Muscle layer of duodenum (tissue), 2 donors: ENCODE measurements at regions not wholly inside any gene's neighbourhood (a gene's known extent, or its start where the extent isn't known, plus 50 kb on each side); places are given as distances from the start of the nearest gene placed in this dataset.

Experiments used
- H3K27ac ChIP-seq: one replicate; pipeline ENCODE4 v1.7.0; 2013; ENCODE audit warnings: mild to moderate bottlenecking, low read length
- H3K27me3 ChIP-seq: one replicate; pipeline ENCODE4 v1.7.0; 2013; ENCODE audit warnings: low read depth, mild to moderate bottlenecking, control low read depth, low read length
- H3K36me3 ChIP-seq, 2 donors: one replicate each; pipeline ENCODE4 v1.7.0; 2013; ENCODE audit warnings: low read length in 2 of 2, control low read depth in 1 of 2, mild to moderate bottlenecking in 1 of 2; ENCODE audit not compliant: insufficient read depth in 2 of 2, control insufficient read depth in 1 of 2
- H3K4me1 ChIP-seq, 2 donors: one replicate each; pipeline ENCODE4 v1.7.0; 2013; ENCODE audit warnings: low read length in 2 of 2, mild to moderate bottlenecking in 2 of 2, control low read depth in 1 of 2, moderate library complexity in 1 of 2; ENCODE audit not compliant: insufficient read depth in 2 of 2, control insufficient read depth in 1 of 2
- H3K4me3 ChIP-seq, 2 donors: one replicate each; pipeline ENCODE4 v1.7.0; 2013; ENCODE audit warnings: low read length in 2 of 2, low read depth in 1 of 2, mild to moderate bottlenecking in 1 of 2
- H3K9me3 ChIP-seq, 2 donors: one replicate each; pipeline ENCODE4 v1.7.0; 2013; ENCODE audit warnings: low read length in 2 of 2, control low read depth in 1 of 2, mild to moderate bottlenecking in 1 of 2; ENCODE audit not compliant: control insufficient read depth in 1 of 2
- donor health status: healthy.

GRCh38 chr3:21297304-21297703 lies 453.7 kb downstream of the ZNF385D start:
- Histone ChIP-seq H3K27ac (no peak overlapping the region), H3K9me3 (peaks cover 0 to 16% of the 10 kb centered on the region in 2 donors), H3K4me1 (no peaks in the 10 kb centered on the region), H3K36me3 (no peaks in the 10 kb centered on the region), H3K4me3 (no peak overlapping the region), H3K27me3 (no peaks in the 10 kb centered on the region)

DNA sequence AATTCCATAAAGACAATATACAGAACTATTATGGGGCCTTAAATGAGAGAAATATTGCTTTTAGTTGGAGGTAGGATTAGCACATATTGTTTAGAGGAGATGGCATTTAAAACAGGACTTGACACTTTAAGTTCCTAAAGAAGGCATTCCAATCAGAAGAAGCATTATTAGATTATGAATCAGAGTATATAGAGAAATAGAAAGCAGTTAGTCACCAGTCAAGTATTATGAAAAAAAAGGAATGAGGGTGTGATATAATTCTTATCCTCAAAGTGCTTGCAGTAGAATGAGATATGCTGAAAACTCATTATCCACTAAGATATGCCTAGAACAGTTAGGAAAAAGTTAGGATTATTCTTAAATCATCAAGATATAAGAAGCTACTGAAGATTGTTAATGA lies 456.2 kb downstream of the ZNF385D start:
- Histone ChIP-seq H3K9me3 (peaks cover 0 to 8% of the 10 kb centered on the region in 2 donors), H3K4me3 (no peak overlapping the region), H3K4me1 (no peaks in the 10 kb centered on the region), H3K36me3 (no peaks in the 10 kb centered on the region), H3K27me3 (no peaks in the 10 kb centered on the region), H3K27ac (no peak overlapping the region)

DNA sequence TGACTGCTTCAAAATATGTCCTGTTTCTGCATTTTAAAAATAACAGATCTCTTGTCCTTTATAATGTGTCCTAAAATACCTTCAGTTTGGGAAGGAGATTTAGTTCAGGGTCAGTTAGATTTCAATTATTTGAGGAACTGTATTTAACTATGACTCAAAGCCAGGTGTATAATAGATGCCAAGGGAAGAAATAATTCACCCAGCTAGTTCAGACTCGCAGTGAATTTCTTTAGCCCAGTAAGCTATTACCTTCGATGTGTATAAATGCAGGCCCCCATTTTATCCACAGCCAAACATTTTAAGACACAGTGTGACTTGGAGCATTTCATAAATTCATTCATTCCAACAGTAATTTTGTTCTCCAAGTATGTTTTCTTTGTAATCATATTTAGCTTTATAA lies 458.0 kb downstream of the ZNF385D start:
- Histone ChIP-seq H3K4me1 (no peaks in the 10 kb centered on the region), H3K9me3 (peaks cover 0 to 2% of the 10 kb centered on the region in 2 donors), H3K27me3 (no peaks in the 10 kb centered on the region), H3K27ac (no peak overlapping the region), H3K36me3 (no peaks in the 10 kb centered on the region), H3K4me3 (no peak overlapping the region)

GRCh38 chr3:21290557-21290956 lies 460.5 kb downstream of the ZNF385D start:
- Histone ChIP-seq H3K9me3 (no peaks in the 10 kb centered on the region), H3K36me3 (no peaks in the 10 kb centered on the region), H3K4me3 (no peak overlapping the region), H3K4me1 (no peaks in the 10 kb centered on the region), H3K27ac (no peak overlapping the region), H3K27me3 (no peaks in the 10 kb centered on the region)

GRCh38 chr3:21274079-21274571 lies 476.9 kb downstream of the ZNF385D start:
- Histone ChIP-seq H3K9me3 (no peaks in the 10 kb centered on the region), H3K4me1 (no peaks in the 10 kb centered on the region), H3K27me3 (no peaks in the 10 kb centered on the region), H3K27ac (no peak overlapping the region), H3K36me3 (no peaks in the 10 kb centered on the region), H3K4me3 (no peak overlapping the region)

DNA sequence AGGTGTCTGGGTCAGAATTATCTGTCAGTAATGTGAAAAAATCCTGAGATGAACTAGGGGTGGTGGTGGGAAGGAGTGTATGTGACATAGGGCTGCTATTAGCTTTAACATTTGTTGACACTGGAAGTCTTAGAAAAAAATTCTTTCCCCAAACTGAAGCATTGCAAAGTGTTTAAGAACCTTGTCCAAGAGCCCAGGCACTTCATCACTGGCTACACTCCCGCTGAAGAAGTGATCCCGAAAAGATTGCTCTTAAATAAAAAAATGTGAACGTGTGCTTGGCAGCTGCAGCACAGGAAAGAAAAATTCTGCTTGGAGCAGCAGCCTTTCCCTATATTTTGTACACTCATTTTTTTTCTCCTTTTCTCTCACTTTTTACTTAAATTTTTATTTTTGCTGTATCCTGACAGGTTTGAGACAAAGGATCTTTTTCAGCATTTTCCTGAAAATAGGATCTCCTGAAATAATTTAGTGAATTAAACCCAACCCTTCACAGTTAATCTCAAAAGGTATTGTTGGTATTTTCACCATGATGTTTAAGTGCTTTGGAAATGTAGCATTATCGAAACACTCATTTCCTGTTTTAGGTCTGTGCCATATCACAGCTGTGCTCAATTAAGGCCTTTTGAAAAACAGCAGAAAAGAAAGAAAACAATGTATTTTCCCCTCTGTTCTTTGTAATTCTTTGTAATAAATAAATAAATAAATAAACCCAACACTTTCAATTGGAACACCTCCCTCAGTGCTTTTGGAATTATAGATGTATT lies 477.6 kb downstream of the ZNF385D start:
- H3K9me3 ChIP-seq = no peaks in the 10 kb centered on the region

GRCh38 chr3:21271606-21272016 lies 479.4 kb downstream of the ZNF385D start:
- Histone ChIP-seq H3K9me3 (no peaks in the 10 kb centered on the region), H3K27ac (no peak overlapping the region), H3K27me3 (no peaks in the 10 kb centered on the region)

More for the DNA sequence above, 477.6 kb downstream of the ZNF385D start:
- no peak overlapping the region for H3K4me3 ChIP-seq
- no peaks in the 10 kb centered on the region for H3K4me1 ChIP-seq
- no peak overlapping the region for H3K27ac ChIP-seq
- H3K36me3 ChIP-seq = no peaks in the 10 kb centered on the region
- no peaks in the 10 kb centered on the region for H3K27me3 ChIP-seq

DNA sequence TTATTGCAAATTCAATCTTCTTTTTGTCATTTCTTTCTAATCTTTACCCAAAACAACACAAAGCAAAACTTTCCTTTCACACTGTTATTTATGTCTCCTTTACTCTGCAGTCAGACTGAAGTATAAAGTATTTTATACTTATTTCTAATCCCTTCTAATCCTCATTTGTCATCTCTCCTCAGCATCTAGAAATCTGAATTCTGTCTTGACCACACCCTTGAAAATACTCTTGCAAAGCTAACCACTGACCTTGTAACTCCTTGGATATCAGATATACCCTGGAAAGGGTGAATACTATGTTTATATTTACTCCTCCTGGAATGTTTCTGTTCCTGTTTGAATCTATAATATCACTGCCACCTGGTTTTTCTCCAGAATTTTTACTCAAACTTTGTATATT lies 481.1 kb downstream of the ZNF385D start:
- Histone ChIP-seq H3K4me1 (no peaks in the 10 kb centered on the region), H3K27me3 (no peaks in the 10 kb centered on the region), H3K27ac (no peak overlapping the region), H3K4me3 (no peak overlapping the region), H3K36me3 (no peaks in the 10 kb centered on the region), H3K9me3 (no peaks in the 10 kb centered on the region)

More at GRCh38 chr3:21271606-21272016, 479.4 kb downstream of the ZNF385D start:
- Histone ChIP-seq H3K4me1 (no peaks in the 10 kb centered on the region), H3K36me3 (no peaks in the 10 kb centered on the region), H3K4me3 (no peak overlapping the region)

DNA sequence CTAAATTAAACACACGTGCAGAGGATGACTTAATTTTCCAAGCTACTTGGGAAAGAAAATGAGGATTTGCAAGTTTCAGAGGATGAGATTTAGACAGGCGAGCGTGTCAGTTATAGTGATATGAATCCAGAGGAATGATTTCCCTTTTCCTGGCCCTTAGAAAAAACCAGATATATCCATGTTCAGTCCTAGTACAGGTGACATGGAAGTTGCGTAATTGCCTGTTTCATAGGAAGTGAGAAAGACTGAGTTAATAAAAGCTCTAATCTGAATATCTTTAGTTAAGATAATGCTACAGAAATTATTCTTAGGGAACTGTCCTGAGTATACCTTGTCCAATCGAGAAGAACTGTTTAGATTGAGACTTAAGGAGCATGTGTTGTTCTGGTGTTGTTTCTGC lies 490.5 kb downstream of the ZNF385D start:
- no peak overlapping the region for H3K27ac ChIP-seq
- H3K36me3 ChIP-seq = no peaks in the 10 kb centered on the region
- no peak overlapping the region for H3K4me3 ChIP-seq
- H3K4me1 ChIP-seq = no peaks in the 10 kb centered on the region
- H3K9me3 ChIP-seq = peaks cover 0 to under 1% of the 10 kb centered on the region in 2 donors
- no peaks in the 10 kb centered on the region for H3K27me3 ChIP-seq

DNA sequence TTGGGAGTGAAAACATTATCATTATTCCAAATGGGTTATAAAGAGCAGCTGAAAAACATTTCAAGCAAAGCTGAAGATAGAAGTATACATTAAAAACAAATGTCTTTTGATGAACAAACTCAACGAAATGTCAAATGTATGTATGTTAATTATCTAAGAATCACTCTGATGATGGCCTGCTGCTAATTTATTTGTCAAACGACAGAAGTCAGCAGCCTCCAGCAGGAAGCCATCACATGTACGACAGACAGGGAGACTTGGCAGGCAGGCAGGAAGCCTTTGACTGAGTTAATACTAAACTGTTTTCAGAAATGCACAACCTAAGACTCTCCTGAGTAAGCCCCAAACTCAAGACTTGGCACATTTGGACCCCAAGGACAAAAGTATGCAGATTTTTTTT lies 491.1 kb downstream of the ZNF385D start:
- no peaks in the 10 kb centered on the region for H3K27me3 ChIP-seq
- peaks cover 0 to 3% of the 10 kb centered on the region in 2 donors for H3K9me3 ChIP-seq
- no peaks in the 10 kb centered on the region for H3K4me1 ChIP-seq
- no peak overlapping the region for H3K27ac ChIP-seq
- H3K36me3 ChIP-seq = no peaks in the 10 kb centered on the region
- H3K4me3 ChIP-seq = no peak overlapping the region

DNA sequence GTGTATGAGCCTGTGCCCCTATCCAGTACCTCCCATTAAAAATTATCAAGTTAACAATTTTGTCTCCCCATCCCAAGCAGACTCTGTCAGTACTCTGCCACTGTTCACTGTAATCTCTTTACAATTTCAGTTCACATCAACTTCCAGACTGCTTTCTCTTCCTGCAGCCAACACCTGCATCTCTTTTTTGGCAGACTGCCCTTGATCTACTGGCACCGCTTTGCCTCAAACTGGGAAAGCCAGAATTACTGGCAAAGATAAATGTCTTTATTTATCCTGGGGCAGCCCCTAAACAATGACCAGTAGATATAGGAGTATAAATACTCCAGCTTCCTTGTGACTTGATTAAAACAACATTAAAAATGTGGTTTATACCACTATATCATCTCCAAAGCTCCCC lies 494.1 kb downstream of the ZNF385D start:
- no peaks in the 10 kb centered on the region for H3K36me3 ChIP-seq
- no peaks in the 10 kb centered on the region for H3K4me1 ChIP-seq
- no peak overlapping the region for H3K27ac ChIP-seq
- H3K4me3 ChIP-seq = no peak overlapping the region
- H3K9me3 ChIP-seq = peaks cover 0 to 3% of the 10 kb centered on the region in 2 donors
- no peaks in the 10 kb centered on the region for H3K27me3 ChIP-seq

GRCh38 chr3:21238661-21239060 lies 512.3 kb downstream of the ZNF385D start:
- Histone ChIP-seq H3K27ac (no peak overlapping the region), H3K4me1 (no peaks in the 10 kb centered on the region), H3K36me3 (no peaks in the 10 kb centered on the region), H3K27me3 (no peaks in the 10 kb centered on the region), H3K9me3 (no peaks in the 10 kb centered on the region), H3K4me3 (no peak overlapping the region)
